Tibial nerve (tissue), 4 donors: ENCODE measurements at regions not wholly inside any gene's neighbourhood (a gene's known extent, or its start where the extent isn't known, plus 50 kb on each side); places are given as distances from the start of the nearest gene placed in this dataset.

Experiments used
- DNase-seq, 2 donors: peaks; one replicate each; pipeline ENCODE4 v3.0.0-alpha.2; 2019; ENCODE audit warnings: low spot score in 2 of 2
- H3K27ac ChIP-seq, 4 donors: fragments of 200-600 bp; sonication (generic) in 3 of 4; one replicate each; pipeline ENCODE4 v1.5.1; 2017 to 2019; ENCODE audit warnings: mild to moderate bottlenecking in 1 of 4
- H3K27me3 ChIP-seq, 2 donors: fragments of 200-600 bp; sonication (generic) in 1 of 2; one replicate each; pipeline versions ENCODE4 v1.5.1 to v1.6.0; 2017 to 2019
- H3K36me3 ChIP-seq, 3 donors: fragments of 200-600 bp; sonication (generic); one replicate each; pipeline ENCODE4 v1.5.1; 2018 to 2019
- H3K4me1 ChIP-seq, 4 donors: fragments of 200-600 bp; sonication (generic) in 3 of 4; one replicate each; pipeline ENCODE4 v1.5.1; 2017 to 2019
- H3K4me3 ChIP-seq, 4 donors: fragments of 200-600 bp; sonication (generic) in 3 of 4; one replicate each; pipeline ENCODE4 v1.5.1; 2017 to 2019; ENCODE audit warnings: mild to moderate bottlenecking in 1 of 4, moderate library complexity in 1 of 4
- H3K9me3 ChIP-seq, 4 donors: fragments of 200-600 bp; sonication (generic) in 3 of 4; one replicate each; pipeline ENCODE4 v1.5.1; 2017 to 2019
- EP300 ChIP-seq, 2 donors: sonication (generic); formaldehyde crosslinking; IDR thresholded peaks; one replicate each; pipeline ENCODE4 v1.6.1; 2017; ENCODE audit warnings: antibody characterized with exemption in 2 of 2, mild to moderate bottlenecking in 1 of 2
- POLR2A ChIP-seq, 2 donors: fragments of 450-650 bp; IDR thresholded peaks; one replicate each; pipeline ENCODE4 v1.6.1; 2017; ENCODE audit warnings: antibody characterized with exemption in 2 of 2, mild to moderate bottlenecking in 2 of 2, moderate library complexity in 2 of 2
- WGBS, 2 donors: methylation state at CpG; one replicate each; pipeline ENCODE4 v1.1.5; 2018; 5-methylcytosine and 5-hydroxymethylcytosine counted together
- TF ChIP-seq, protein P1 (sequence below), 5 experiments: fragments of 200-600 bp in 3 of 5; fragments of 450-650 bp in 2 of 5; sonication (generic) in 3 of 5; IDR thresholded peaks; one replicate each; pipeline ENCODE4 v1.5.1; 2016 to 2019; ENCODE audit warnings: antibody characterized with exemption in 5 of 5, mild to moderate bottlenecking in 3 of 5, moderate library complexity in 2 of 5

DNA sequence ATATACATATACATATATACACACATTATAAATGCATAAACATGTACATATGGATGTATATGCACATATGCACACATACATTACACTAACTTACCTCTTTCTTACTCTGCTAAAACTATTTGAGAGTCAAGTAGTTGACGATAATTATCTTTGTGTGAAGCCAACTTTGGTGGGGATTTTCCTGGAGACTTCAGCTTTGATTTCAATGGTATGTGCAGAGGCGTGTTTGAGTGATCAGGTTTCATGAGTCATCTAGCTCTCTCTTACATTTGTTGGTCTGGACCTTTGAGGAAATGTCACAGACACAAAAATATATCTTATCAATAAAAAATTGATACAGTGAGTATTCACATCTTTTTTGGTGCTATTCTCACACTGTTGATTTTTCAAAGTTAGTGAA is 769.1 kb upstream of the LUZP2 start:
- no peak overlapping the region for H3K27ac ChIP-seq
- peaks cover 0 to 11% (median 0%) of the 10 kb centered on the region in 4 donors for H3K9me3 ChIP-seq
- no peaks in the 10 kb centered on the region for H3K36me3 ChIP-seq
- WGBS, 2 donors: 70 to 72% methylated on average over 2 of the region's 2 CpGs
- H3K4me3 ChIP-seq: no peak overlapping the region
- H3K4me1 ChIP-seq: no peaks in the 10 kb centered on the region
- DNase-seq: no peak
- TF ChIP-seq POLR2A (IDR thresholded peaks at IDR 0.05) (no peak), EP300 (IDR thresholded peaks at IDR 0.05) (no peak)
- TF ChIP-seq, protein P1, sequence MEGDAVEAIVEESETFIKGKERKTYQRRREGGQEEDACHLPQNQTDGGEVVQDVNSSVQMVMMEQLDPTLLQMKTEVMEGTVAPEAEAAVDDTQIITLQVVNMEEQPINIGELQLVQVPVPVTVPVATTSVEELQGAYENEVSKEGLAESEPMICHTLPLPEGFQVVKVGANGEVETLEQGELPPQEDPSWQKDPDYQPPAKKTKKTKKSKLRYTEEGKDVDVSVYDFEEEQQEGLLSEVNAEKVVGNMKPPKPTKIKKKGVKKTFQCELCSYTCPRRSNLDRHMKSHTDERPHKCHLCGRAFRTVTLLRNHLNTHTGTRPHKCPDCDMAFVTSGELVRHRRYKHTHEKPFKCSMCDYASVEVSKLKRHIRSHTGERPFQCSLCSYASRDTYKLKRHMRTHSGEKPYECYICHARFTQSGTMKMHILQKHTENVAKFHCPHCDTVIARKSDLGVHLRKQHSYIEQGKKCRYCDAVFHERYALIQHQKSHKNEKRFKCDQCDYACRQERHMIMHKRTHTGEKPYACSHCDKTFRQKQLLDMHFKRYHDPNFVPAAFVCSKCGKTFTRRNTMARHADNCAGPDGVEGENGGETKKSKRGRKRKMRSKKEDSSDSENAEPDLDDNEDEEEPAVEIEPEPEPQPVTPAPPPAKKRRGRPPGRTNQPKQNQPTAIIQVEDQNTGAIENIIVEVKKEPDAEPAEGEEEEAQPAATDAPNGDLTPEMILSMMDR (IDR thresholded peaks at IDR 0.05): no peak
- no peaks in the 10 kb centered on the region for H3K27me3 ChIP-seq

DNA sequence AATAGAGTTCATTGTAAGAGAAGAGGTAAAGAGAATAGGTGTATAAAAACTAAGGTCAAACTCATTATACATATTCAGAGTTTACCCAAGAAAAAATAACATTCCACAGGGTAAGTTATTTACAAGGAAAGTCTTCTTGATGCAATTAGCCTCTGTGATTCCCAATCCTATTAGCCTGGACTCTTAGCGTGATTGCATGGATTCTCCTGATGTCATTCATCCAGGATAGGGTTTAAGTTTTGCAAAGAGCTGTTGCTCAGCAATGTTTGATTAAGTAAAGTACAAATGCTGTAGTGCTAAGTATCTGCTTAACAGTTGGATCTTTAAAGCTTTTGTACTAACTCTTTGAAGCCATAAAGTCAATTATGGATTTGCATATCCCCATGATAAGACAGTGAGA is 767.8 kb upstream of the LUZP2 start:
- no peak for DNase-seq
- peaks cover 0 to 11% (median 0%) of the 10 kb centered on the region in 4 donors for H3K9me3 ChIP-seq
- no peak overlapping the region for H3K4me3 ChIP-seq
- whole genome bisulfite sequencing, 2 donors: 66 to 85% methylated on average over 1 of the region's 1 CpG
- H3K4me1 ChIP-seq: no peaks in the 10 kb centered on the region
- TF ChIP-seq EP300 (IDR thresholded peaks at IDR 0.05): no peak
- TF ChIP-seq, protein P1 (IDR thresholded peaks at IDR 0.05): no peak
- H3K36me3 ChIP-seq: no peaks in the 10 kb centered on the region
- no peaks in the 10 kb centered on the region for H3K27me3 ChIP-seq
- H3K27ac ChIP-seq: no peak overlapping the region

DNA sequence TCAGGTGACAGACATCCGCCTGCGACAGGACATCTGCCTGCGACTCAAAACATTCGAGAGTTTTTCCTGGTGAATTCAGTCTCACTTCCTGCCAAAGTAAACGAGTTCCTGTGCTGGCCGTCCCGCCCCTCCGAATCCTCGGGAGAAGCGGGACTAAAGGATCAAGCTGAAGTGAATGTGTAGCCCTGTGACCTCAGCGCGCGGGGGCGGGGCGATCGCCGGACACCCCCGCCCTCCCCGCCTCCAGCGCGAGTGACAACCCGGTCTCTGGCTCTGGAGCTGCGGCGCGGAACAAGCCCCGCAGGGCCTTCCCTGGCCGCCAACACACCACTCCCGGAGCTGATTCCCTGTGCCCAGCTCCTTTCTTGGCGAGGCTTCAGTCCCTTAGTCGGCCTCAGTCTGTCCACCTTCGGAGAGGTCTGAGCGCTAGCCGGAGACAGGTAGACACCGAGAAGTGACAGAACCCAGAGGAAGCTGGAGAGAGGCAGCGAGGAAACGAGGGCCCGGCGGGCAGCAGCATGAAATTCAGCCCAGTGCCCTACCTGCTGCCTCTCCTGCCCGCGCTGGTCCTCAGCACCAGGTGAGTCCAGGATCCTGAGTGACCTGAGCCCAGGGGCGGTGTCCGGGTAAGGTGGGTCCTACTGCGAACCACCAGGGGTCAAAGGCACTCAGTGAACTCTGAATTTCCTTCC is 766.4 kb upstream of the LUZP2 start:
- Histone ChIP-seq H3K36me3 (no peaks in the 10 kb centered on the region), H3K27ac (no peak overlapping the region), H3K9me3 (peaks cover 0 to 11% (median 0%) of the 10 kb centered on the region in 4 donors), H3K4me1 (no peaks in the 10 kb centered on the region), H3K27me3 (no peaks in the 10 kb centered on the region), H3K4me3 (no peak overlapping the region)
- DNase-seq: no peak
- TF ChIP-seq POLR2A (IDR thresholded peaks at IDR 0.05) (no peak), EP300 (IDR thresholded peaks at IDR 0.05) (no peak)
- TF ChIP-seq, protein P1 (IDR thresholded peaks at IDR 0.05): no peak
- 95% methylated on average over 43 of the region's 43 CpGs for WGBS, 2 donors

DNA sequence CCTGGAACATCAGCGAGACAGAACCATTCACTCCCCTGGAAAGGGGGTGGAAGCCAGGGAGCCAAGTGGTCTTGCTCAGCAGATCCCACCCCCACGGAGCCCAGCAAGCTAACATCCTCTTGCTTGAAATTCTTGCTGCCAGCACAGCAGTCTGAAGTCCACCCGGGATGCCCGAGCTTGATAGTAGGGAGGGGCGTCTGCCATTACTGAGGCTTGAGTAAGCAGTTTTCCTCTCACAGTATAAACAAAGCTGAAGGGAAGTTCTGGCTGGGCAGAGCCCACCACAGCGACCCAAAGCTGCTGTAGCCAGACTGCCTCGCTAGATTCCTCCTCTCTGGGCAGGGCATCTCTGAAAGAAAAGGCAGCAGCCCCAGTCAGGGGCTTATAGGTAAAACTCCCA is 764.8 kb upstream of the LUZP2 start:
- no peak overlapping the region for H3K27ac ChIP-seq

DNA sequence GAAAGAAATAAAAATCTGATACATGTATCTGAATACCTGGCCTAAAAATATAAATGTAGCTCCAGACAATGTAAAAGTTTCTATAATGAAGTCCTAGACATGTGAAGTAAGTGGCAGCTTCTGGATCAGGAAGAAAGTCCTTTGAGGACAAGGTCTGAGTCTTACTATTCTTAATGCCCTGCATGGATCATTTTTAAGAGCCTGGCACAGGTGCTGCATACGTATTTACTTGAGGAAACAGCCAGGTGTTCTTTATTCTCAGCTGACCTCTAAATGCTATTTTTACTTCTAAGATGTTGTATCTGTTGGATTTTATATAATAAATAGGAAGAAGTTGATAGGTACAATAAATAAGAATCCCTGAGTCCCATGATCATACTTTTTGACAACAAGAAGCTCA is 750.0 kb upstream of the LUZP2 start:
- no peak overlapping the region for H3K27ac ChIP-seq
- H3K27me3 ChIP-seq: no peaks in the 10 kb centered on the region
- WGBS, 2 donors: 88 to 93% methylated on average over 1 of the region's 1 CpG
- DNase-seq: no peak
- no peak overlapping the region for H3K4me3 ChIP-seq
- no peak for TF ChIP-seq EP300 (IDR thresholded peaks at IDR 0.05)
- no peak for TF ChIP-seq POLR2A (IDR thresholded peaks at IDR 0.05)
- TF ChIP-seq, protein P1 (IDR thresholded peaks at IDR 0.05): no peak
- H3K4me1 ChIP-seq: no peaks in the 10 kb centered on the region
- H3K9me3 ChIP-seq: no peaks in the 10 kb centered on the region
- H3K36me3 ChIP-seq: no peaks in the 10 kb centered on the region

More for the DNA sequence above, 764.8 kb upstream of the LUZP2 start:
- Histone ChIP-seq H3K27me3 (no peaks in the 10 kb centered on the region), H3K4me1 (no peaks in the 10 kb centered on the region), H3K9me3 (peaks cover 0 to 11% (median 0%) of the 10 kb centered on the region in 4 donors), H3K4me3 (no peak overlapping the region), H3K36me3 (no peaks in the 10 kb centered on the region)
- TF ChIP-seq, protein P1 (IDR thresholded peaks at IDR 0.05): no peak
- TF ChIP-seq POLR2A (IDR thresholded peaks at IDR 0.05): no peak
- no peak for TF ChIP-seq EP300 (IDR thresholded peaks at IDR 0.05)
- no peak for DNase-seq
- WGBS, 2 donors: 62 to 64% methylated on average over 7 of the region's 7 CpGs
